ENCODE measurements at regions not wholly inside any gene's neighbourhood (a gene's known extent, or its start where the extent isn't known, plus 50 kb on each side); places are given as distances from the start of the nearest gene placed in this dataset.

GRCh38 chr2:207385903-207386302, 143.9 kb upstream of the CREB1 start:
- no peak for TF ChIP-seq CTCF (IDR thresholded peaks at IDR 0.05)
- TF ChIP-seq EZH2 (IDR thresholded peaks at IDR 0.05; ENCODE audit: borderline replicate concordance, insufficient read depth, low read depth, low read length, poor library complexity, severe bottlenecking): no peak

All from B cell (primary cell).